ENCODE measurements at regions not wholly inside any gene's neighbourhood (a gene's known extent, or its start where the extent isn't known, plus 50 kb on each side); places are given as distances from the start of the nearest gene placed in this dataset.

DNA sequence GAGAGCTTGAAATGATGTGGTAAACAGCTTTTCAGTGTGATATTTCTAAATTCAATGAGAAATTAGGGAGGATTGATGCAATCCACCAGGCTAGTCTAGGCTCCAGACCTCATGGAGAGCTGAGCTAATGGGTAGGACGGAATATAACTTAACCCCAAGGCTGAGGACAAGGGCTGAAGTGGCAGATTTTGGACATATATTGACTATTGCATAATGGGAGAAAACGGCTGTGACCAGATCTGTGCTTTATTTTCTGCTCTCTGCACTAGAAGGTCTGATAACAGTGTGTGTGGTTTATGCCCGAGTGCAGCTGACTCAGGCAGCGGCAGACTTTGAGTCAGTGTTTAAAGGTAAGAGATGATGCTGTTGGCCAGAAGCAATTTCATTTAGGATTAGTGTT, 70.6 kb downstream of the ACTBL2 start:
- no peak overlapping the region for H3K9ac ChIP-seq (ENCODE audit: insufficient read depth, low read length, poor library complexity, severe bottlenecking)
- no peaks in the 10 kb centered on the region for H3K4me1 ChIP-seq (ENCODE audit: control insufficient read depth in 1 of 2, insufficient read depth in 2 of 2, low read length in 2 of 2)
- no peaks in the 10 kb centered on the region for H3K9me3 Mint-ChIP-seq
- no peak for TF ChIP-seq CTCF (IDR thresholded peaks at IDR 0.05)
- intact Hi-C loops (cut with micrococcal nuclease) = no loop called here
- no peak overlapping the region for H3K27ac Mint-ChIP-seq
- H3K36me3 Mint-ChIP-seq = no peaks in the 10 kb centered on the region
- H3K4me3 ChIP-seq (replicated peaks in 1 of 3; ENCODE audit: low read depth in 2 of 3, low read length in 3 of 3) = no peak overlapping the region
- no peak overlapping the region for H2AFZ ChIP-seq (ENCODE audit: insufficient read depth, low read depth, low read length, poor library complexity, severe bottlenecking)
- WGBS (ENCODE audit: insufficient coverage) = 75% methylated on average over 2 of the region's 4 CpGs
- no peak overlapping the region for H3K4me2 ChIP-seq (replicated peaks; ENCODE audit: extremely low read depth, low read length, poor library complexity, severe bottlenecking)
- no peak overlapping the region for H3K4me3 Mint-ChIP-seq
- H3K36me3 ChIP-seq (replicated peaks in 1 of 2; ENCODE audit: control insufficient read depth in 1 of 2, insufficient read depth in 2 of 2, low read length in 2 of 2) = no peaks in the 10 kb centered on the region
- peaks cover 5% of the 10 kb centered on the region for H3K4me1 Mint-ChIP-seq
- H3K27me3 ChIP-seq (ENCODE audit: control insufficient read depth in 2 of 2, insufficient read depth in 2 of 2, low read length in 2 of 2) = no peaks in the 10 kb centered on the region
- no peak overlapping the region for H3K27ac ChIP-seq (ENCODE audit: low read depth in 1 of 2, low read length in 2 of 2)
- no peaks in the 10 kb centered on the region for H3K79me2 ChIP-seq (ENCODE audit: insufficient read depth, low read length)
- no peaks in the 10 kb centered on the region for H4K20me1 ChIP-seq (ENCODE audit: insufficient read depth, low read length)
- H3K27me3 Mint-ChIP-seq (ENCODE audit: low read depth in 3 of 3) = no peaks in the 10 kb centered on the region
- no peak for DNase-seq
- H3K9me3 ChIP-seq (replicated peaks in 1 of 2; ENCODE audit: control insufficient read depth in 1 of 2, insufficient read depth in 1 of 2, low read length in 2 of 2) = no peaks in the 10 kb centered on the region

GRCh38 chr5:57410374-57411320, 72.0 kb downstream of the ACTBL2 start:
- intact Hi-C loops (cut with micrococcal nuclease) = no loop called here
- no peaks in the 10 kb centered on the region for H3K36me3 Mint-ChIP-seq
- no peaks in the 10 kb centered on the region for H3K9me3 Mint-ChIP-seq
- no peaks in the 10 kb centered on the region for H3K36me3 ChIP-seq (replicated peaks in 1 of 2; ENCODE audit: control insufficient read depth in 1 of 2, insufficient read depth in 2 of 2, low read length in 2 of 2)
- H2AFZ ChIP-seq (ENCODE audit: insufficient read depth, low read depth, low read length, poor library complexity, severe bottlenecking) = no peak overlapping the region
- no peak for TF ChIP-seq CTCF (IDR thresholded peaks at IDR 0.05)
- 96% methylated on average over 3 of the region's 3 CpGs for WGBS (ENCODE audit: insufficient coverage)
- H3K4me3 Mint-ChIP-seq = no peak overlapping the region
- H3K4me1 ChIP-seq (ENCODE audit: control insufficient read depth in 1 of 2, insufficient read depth in 2 of 2, low read length in 2 of 2) = peaks cover 3 to 8% of the 10 kb centered on the region in 2 donors
- no peaks in the 10 kb centered on the region for H3K27me3 Mint-ChIP-seq (ENCODE audit: low read depth in 3 of 3)
- no peak overlapping the region for H3K4me3 ChIP-seq (replicated peaks in 1 of 3; ENCODE audit: low read depth in 2 of 3, low read length in 3 of 3)
- H3K9ac ChIP-seq (ENCODE audit: insufficient read depth, low read length, poor library complexity, severe bottlenecking) = no peak overlapping the region
- H4K20me1 ChIP-seq (ENCODE audit: insufficient read depth, low read length) = no peaks in the 10 kb centered on the region
- no peak overlapping the region for H3K27ac Mint-ChIP-seq
- no peaks in the 10 kb centered on the region for H3K79me2 ChIP-seq (ENCODE audit: insufficient read depth, low read length)
- H3K4me2 ChIP-seq (replicated peaks; ENCODE audit: extremely low read depth, low read length, poor library complexity, severe bottlenecking) = no peak overlapping the region
- no peaks in the 10 kb centered on the region for H3K9me3 ChIP-seq (replicated peaks in 1 of 2; ENCODE audit: control insufficient read depth in 1 of 2, insufficient read depth in 1 of 2, low read length in 2 of 2)
- H3K4me1 Mint-ChIP-seq = peaks cover 5% of the 10 kb centered on the region
- H3K27ac ChIP-seq (ENCODE audit: low read depth in 1 of 2, low read length in 2 of 2) = no peak overlapping the region
- no peak for DNase-seq
- H3K27me3 ChIP-seq (ENCODE audit: control insufficient read depth in 2 of 2, insufficient read depth in 2 of 2, low read length in 2 of 2) = no peaks in the 10 kb centered on the region
